ENCODE measurements at regions not wholly inside any gene's neighbourhood (a gene's known extent, or its start where the extent isn't known, plus 50 kb on each side); places are given as distances from the start of the nearest gene placed in this dataset.

DNA sequence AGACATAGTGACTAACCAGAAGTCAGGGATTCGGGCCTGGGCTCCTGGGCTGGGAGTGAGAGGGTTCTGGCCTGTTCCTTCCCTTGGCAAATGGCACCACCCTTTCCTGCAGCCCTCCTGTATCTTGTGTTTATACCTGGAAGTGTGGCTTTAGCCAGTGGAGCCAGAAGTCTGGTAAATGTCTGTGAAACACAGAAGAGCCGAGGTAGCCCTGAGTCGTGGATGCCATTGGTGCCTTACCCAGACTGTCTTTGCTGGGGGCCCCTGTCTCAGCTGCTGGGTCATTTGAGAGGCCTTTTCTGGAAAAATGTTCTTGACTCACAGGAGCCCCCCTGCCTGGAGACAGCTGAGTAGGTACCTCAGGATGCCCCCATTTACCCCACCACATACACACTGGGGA, 95.7 kb upstream of the BASP1 start:
- TF ChIP-seq, protein P1, sequence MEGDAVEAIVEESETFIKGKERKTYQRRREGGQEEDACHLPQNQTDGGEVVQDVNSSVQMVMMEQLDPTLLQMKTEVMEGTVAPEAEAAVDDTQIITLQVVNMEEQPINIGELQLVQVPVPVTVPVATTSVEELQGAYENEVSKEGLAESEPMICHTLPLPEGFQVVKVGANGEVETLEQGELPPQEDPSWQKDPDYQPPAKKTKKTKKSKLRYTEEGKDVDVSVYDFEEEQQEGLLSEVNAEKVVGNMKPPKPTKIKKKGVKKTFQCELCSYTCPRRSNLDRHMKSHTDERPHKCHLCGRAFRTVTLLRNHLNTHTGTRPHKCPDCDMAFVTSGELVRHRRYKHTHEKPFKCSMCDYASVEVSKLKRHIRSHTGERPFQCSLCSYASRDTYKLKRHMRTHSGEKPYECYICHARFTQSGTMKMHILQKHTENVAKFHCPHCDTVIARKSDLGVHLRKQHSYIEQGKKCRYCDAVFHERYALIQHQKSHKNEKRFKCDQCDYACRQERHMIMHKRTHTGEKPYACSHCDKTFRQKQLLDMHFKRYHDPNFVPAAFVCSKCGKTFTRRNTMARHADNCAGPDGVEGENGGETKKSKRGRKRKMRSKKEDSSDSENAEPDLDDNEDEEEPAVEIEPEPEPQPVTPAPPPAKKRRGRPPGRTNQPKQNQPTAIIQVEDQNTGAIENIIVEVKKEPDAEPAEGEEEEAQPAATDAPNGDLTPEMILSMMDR (IDR thresholded peaks at IDR 0.05 in 2 of 3, conservative IDR thresholded peaks at IDR 0.05 in 1 of 3; ENCODE audit: borderline replicate concordance in 1 of 3, insufficient read depth in 1 of 3, low read depth in 2 of 3, low read length in 2 of 3): no peak
- TF ChIP-seq, protein P2, sequence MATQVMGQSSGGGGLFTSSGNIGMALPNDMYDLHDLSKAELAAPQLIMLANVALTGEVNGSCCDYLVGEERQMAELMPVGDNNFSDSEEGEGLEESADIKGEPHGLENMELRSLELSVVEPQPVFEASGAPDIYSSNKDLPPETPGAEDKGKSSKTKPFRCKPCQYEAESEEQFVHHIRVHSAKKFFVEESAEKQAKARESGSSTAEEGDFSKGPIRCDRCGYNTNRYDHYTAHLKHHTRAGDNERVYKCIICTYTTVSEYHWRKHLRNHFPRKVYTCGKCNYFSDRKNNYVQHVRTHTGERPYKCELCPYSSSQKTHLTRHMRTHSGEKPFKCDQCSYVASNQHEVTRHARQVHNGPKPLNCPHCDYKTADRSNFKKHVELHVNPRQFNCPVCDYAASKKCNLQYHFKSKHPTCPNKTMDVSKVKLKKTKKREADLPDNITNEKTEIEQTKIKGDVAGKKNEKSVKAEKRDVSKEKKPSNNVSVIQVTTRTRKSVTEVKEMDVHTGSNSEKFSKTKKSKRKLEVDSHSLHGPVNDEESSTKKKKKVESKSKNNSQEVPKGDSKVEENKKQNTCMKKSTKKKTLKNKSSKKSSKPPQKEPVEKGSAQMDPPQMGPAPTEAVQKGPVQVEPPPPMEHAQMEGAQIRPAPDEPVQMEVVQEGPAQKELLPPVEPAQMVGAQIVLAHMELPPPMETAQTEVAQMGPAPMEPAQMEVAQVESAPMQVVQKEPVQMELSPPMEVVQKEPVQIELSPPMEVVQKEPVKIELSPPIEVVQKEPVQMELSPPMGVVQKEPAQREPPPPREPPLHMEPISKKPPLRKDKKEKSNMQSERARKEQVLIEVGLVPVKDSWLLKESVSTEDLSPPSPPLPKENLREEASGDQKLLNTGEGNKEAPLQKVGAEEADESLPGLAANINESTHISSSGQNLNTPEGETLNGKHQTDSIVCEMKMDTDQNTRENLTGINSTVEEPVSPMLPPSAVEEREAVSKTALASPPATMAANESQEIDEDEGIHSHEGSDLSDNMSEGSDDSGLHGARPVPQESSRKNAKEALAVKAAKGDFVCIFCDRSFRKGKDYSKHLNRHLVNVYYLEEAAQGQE (IDR thresholded peaks at IDR 0.05; ENCODE audit: low read depth): no peak
